HepG2 (cell line): ENCODE measurements at regions not wholly inside any gene's neighbourhood (a gene's known extent, or its start where the extent isn't known, plus 50 kb on each side); places are given as distances from the start of the nearest gene placed in this dataset.

Experiments
- ATAC-seq: fragments of 200-7000 bp; cut with Tn5 transposase; 3 replicates; pipeline ENCODE4 v1.9.1; 2020; ENCODE audit warnings: mild to moderate bottlenecking, moderate library complexity
- BruUV-seq: library from RNA; stranded (reverse); fragments of 400-500 nt; replicated peaks from 2 replicates; lab custom pipeline; 2021; lab: Mats Ljungman, UMichigan
- CTCF ChIA-PET: fragments of 300-600 bp; formaldehyde crosslinking; extraction: SDS; loops from one replicate; lab custom pipeline; 2021; ENCODE audit warnings: low total read pairs, inconsistent platforms, low intra/inter-chr PET ratio; lab: Yijun Ruan, JAX
- POLR2A ChIA-PET: fragments of 350-600 bp; sonication (Branson Sonifier 250); formaldehyde crosslinking; loops from one replicate; lab custom pipeline; 2020; ENCODE audit warnings: antibody characterized with exemption, inconsistent platforms; lab: Yijun Ruan, JAX
- DNase-seq: peaks from one replicate; pipeline ENCODE4 v3.0.0-alpha.2; 2015; ENCODE audit warnings: low spot score
- FAIRE-seq: peaks from 3 replicates; lab custom pipeline; 2011; peaks lifted over from hg19 to GRCh38; lab: Jason Lieb, UNC
- H2AFZ ChIP-seq: one replicate; pipeline ENCODE4 v1.6.1; 2011; ENCODE audit warnings: low read length, inconsistent platforms
- H3K27ac ChIP-seq: fragments of 300-600 bp; 3 replicates; pipeline ENCODE4 v1.8.0; 2011; ENCODE audit warnings: mixed run types, mild to moderate bottlenecking, mixed read lengths, low read length, inconsistent platforms; ENCODE audit not compliant: insufficient read depth; ENCODE audit errors: extremely low read length
- H3K27me3 ChIP-seq, 2 experiments: fragments of 200-600 bp in 1 of 2; 2 replicates in 1 of 2; 3 replicates in 1 of 2; pipeline versions ENCODE4 v1.6.0 to v1.8.0; 2011; ENCODE audit warnings: low read length in 2 of 2, mild to moderate bottlenecking in 2 of 2, moderate library complexity in 2 of 2, inconsistent platforms in 1 of 2; ENCODE audit not compliant: insufficient read depth in 2 of 2, control insufficient read depth in 1 of 2
- H3K36me3 ChIP-seq, 2 experiments: fragments of 200-600 bp in 1 of 2; replicated peaks in 1 of 2; 2 replicates in 1 of 2; 3 replicates in 1 of 2; pipeline versions ENCODE4 v1.5.1 to v1.8.0; 2011; ENCODE audit warnings: low read length in 2 of 2, inconsistent platforms in 1 of 2; ENCODE audit not compliant: insufficient read depth in 2 of 2, control insufficient read depth in 1 of 2
- H3K4me1 ChIP-seq: 2 replicates; pipeline ENCODE4 v1.5.1; 2012; ENCODE audit warnings: low read length, inconsistent platforms; ENCODE audit not compliant: insufficient read depth
- H3K4me2 ChIP-seq: 2 replicates; pipeline ENCODE4 v1.6.0; 2011; ENCODE audit warnings: low read depth, low read length, inconsistent platforms
- H3K4me3 ChIP-seq, 3 experiments: fragments of 200-600 bp in 1 of 3; sonication (generic), shearing (Covaris generic) in 1 of 3; replicated peaks in 1 of 3; 2 replicates each; pipeline ENCODE4 v1.5.1; 2011 to 2016; ENCODE audit warnings: low read length in 3 of 3, inconsistent platforms in 2 of 3, low read depth in 2 of 3, mild to moderate bottlenecking in 2 of 3, control low read depth in 1 of 3, mixed read lengths in 1 of 3; ENCODE audit not compliant: insufficient read depth in 1 of 3
- H3K79me2 ChIP-seq: one replicate; pipeline ENCODE4 v1.6.1; 2011; ENCODE audit warnings: low read length, inconsistent platforms; ENCODE audit not compliant: insufficient read depth
- H3K9ac ChIP-seq: 2 replicates; pipeline ENCODE4 v1.6.0; 2011; ENCODE audit warnings: mild to moderate bottlenecking, low read depth, low read length, inconsistent platforms; ENCODE audit not compliant: insufficient read depth
- H3K9me3 ChIP-seq: 2 replicates; pipeline ENCODE4 v1.5.1; 2012; ENCODE audit warnings: mild to moderate bottlenecking, low read length
- H4K20me1 ChIP-seq: 2 replicates; pipeline ENCODE4 v1.6.0; 2011; ENCODE audit warnings: inconsistent platforms, mild to moderate bottlenecking, low read length, moderate library complexity; ENCODE audit not compliant: insufficient read depth
- HOXA7 ChIP-seq: sonication (generic); formaldehyde crosslinking; IDR thresholded peaks from 2 replicates; pipeline ENCODE4 v1.8.1; 2022; ENCODE audit warnings: mild to moderate bottlenecking, missing genetic modification reagents, moderate library complexity
- ISL2 ChIP-seq: sonication (generic); formaldehyde crosslinking; IDR thresholded peaks from 2 replicates; pipeline ENCODE4 v1.5.0; 2020; ENCODE audit warnings: missing genetic modification reagents
- PHF8 ChIP-seq: sonication (generic); formaldehyde crosslinking; IDR thresholded peaks from 2 replicates; pipeline ENCODE4 v1.5.0; 2020; ENCODE audit warnings: missing genetic modification reagents
- RXRB ChIP-seq: IDR thresholded peaks from 2 replicates; pipeline ENCODE4 v1.6.1; 2016; ENCODE audit warnings: borderline replicate concordance, missing genetic modification reagents, missing compliant biosample characterization
- SMAD1 ChIP-seq: sonication (generic); formaldehyde crosslinking; IDR thresholded peaks from 2 replicates; pipeline ENCODE4 v1.4.0; 2020; ENCODE audit warnings: missing genetic modification reagents, low read depth, mild to moderate bottlenecking, borderline replicate concordance
- SRY ChIP-seq: sonication (generic); formaldehyde crosslinking; IDR thresholded peaks from 2 replicates; pipeline ENCODE4 v1.8.0; 2022; ENCODE audit warnings: mild to moderate bottlenecking, missing genetic modification reagents
- TEAD2 ChIP-seq: sonication (generic); formaldehyde crosslinking; IDR thresholded peaks from 2 replicates; pipeline ENCODE4 v1.9.0; 2021; ENCODE audit warnings: missing genetic modification reagents
- WIZ ChIP-seq: sonication (generic); formaldehyde crosslinking; IDR thresholded peaks from 2 replicates; pipeline ENCODE4 v1.5.1; 2020; ENCODE audit warnings: mild to moderate bottlenecking, missing genetic modification reagents
- ZNF232 ChIP-seq: sonication (generic); formaldehyde crosslinking; IDR thresholded peaks from 2 replicates; pipeline ENCODE4 v1.4.0; 2020; ENCODE audit warnings: missing genetic modification reagents, borderline replicate concordance
- ZNF263 ChIP-seq: sonication (generic); formaldehyde crosslinking; IDR thresholded peaks from 2 replicates; pipeline ENCODE4 v1.4.0; 2020; ENCODE audit warnings: missing genetic modification reagents
- ZNF331 ChIP-seq: sonication (generic); formaldehyde crosslinking; IDR thresholded peaks from 2 replicates; pipeline ENCODE4 v1.4.0; 2020; ENCODE audit warnings: missing genetic modification reagents
- ZNF605 ChIP-seq: sonication (generic); formaldehyde crosslinking; IDR thresholded peaks from 2 replicates; pipeline ENCODE4 v1.8.0; 2022; ENCODE audit warnings: mild to moderate bottlenecking, missing genetic modification reagents
- ZSCAN9 ChIP-seq: IDR thresholded peaks from 2 replicates; pipeline ENCODE4 v1.6.1; 2016; ENCODE audit warnings: borderline replicate concordance
- WGBS: methylation state at CpG from one replicate; pipeline ENCODE4 v1.1.6; 2017; ENCODE audit warnings: low lambda C conversion rate; 5-methylcytosine and 5-hydroxymethylcytosine counted together
- in situ Hi-C: cut with HindIII; loops from 2 replicates; pipeline ENCODE4 v1.10.0; 2017; ENCODE audit warnings: low pct_unique_long_range_greater_than_20kb; ENCODE audit not compliant: extremely low pct_ligation_motif_present
- intact Hi-C: fragments of 100-400 bp; cut with micrococcal nuclease; formaldehyde crosslinking; loops from one replicate; pipeline ENCODE4 v1.10.0; 2022; ENCODE audit not compliant: unreplicated experiment
- TF ChIP-seq, protein P1 (sequence below): conservative IDR thresholded peaks from 2 replicates; pipeline ENCODE4 v1.6.1; 2018; ENCODE audit warnings: missing genetic modification reagents

DNA sequence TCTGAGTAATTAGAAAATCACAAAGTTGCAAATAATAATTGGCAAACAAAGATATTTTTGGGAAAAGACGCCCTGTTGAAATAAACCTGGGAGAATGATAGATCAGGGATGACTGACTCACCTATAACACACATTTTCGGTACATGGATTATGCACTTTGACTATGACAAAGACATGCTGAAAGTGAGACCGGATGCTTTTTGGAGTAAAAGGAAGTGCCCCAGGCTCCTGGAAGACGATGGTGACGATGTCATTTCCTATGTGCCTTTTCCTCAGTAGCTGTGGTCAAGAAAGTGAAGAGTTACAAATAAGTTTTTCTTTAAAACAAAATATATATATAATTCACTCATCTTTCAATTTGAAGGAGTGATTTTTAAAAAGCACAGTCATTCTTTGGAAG, 158.7 kb downstream of the SIPA1L2 start:
- H3K27ac ChIP-seq = no peak overlapping the region
- WGBS = 11% methylated on average over 5 of the region's 5 CpGs

DNA sequence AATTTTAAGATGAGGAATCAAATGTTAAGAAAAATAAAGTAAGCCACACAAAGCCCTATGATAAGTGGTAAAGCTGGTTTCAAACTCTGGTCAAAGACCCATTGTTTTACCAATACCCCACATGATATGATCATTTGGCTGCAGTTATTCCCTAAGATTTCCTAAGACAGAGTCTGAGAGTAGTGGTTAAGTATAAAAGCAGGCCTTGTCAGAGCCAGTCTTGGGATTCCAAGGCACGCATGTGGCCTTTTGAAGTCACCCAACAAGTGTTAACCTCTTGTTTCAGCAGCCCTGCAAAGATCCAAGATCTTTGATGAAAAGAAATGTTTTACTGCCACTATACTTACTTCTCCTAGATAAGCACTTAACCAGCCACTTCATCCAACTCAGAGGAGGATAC, 159.2 kb downstream of the SIPA1L2 start:
- H4K20me1 ChIP-seq = no peaks in the 10 kb centered on the region
- no peak overlapping the region for H3K9ac ChIP-seq
- no peaks in the 10 kb centered on the region for H3K79me2 ChIP-seq
- 0% methylated on average over 1 of the region's 1 CpG for WGBS
- BruUV-seq = no TSS peak
- FAIRE-seq (no peak), DNase-seq (no peak), ATAC-seq (no peak)
- no peak overlapping the region for H3K27ac ChIP-seq
- no peak overlapping the region for H3K4me3 ChIP-seq
- intact Hi-C loops = no loop called here
- TF ChIP-seq ZNF605 (CRISPR knock-in tag) (no peak), TEAD2 (CRISPR knock-in tag) (no peak), ZNF263 (CRISPR knock-in tag) (no peak), PHF8 (CRISPR knock-in tag) (no peak), HOXA7 (CRISPR knock-in tag) (no peak)
- no peaks in the 10 kb centered on the region for H3K27me3 ChIP-seq
- ChIA-PET CTCF (no interaction called here), POLR2A (no interaction called here)
- H2AFZ ChIP-seq = no peak overlapping the region
- H3K9me3 ChIP-seq = no peaks in the 10 kb centered on the region
- H3K36me3 ChIP-seq = no peaks in the 10 kb centered on the region
- in situ Hi-C loops = no loop called here
- no peak overlapping the region for H3K4me2 ChIP-seq
- H3K4me1 ChIP-seq = no peaks in the 10 kb centered on the region

More for the DNA sequence above, 158.7 kb downstream of the SIPA1L2 start:
- POLR2A ChIA-PET = no interaction called here
- Histone ChIP-seq H3K79me2 (no peaks in the 10 kb centered on the region), H3K4me3 (no peak overlapping the region), H2AFZ (no peak overlapping the region), H3K9ac (no peak overlapping the region), H3K4me1 (no peaks in the 10 kb centered on the region), H4K20me1 (no peaks in the 10 kb centered on the region), H3K4me2 (no peak overlapping the region), H3K36me3 (no peaks in the 10 kb centered on the region), H3K9me3 (no peaks in the 10 kb centered on the region), H3K27me3 (no peaks in the 10 kb centered on the region)
- in situ Hi-C loops = no loop called here
- intact Hi-C loops = no loop called here
- no TSS peak for BruUV-seq
- CTCF ChIA-PET = no interaction called here
- DNase-seq (no peak), ATAC-seq (no peak), FAIRE-seq (no peak)
- TF ChIP-seq ZNF331 (CRISPR knock-in tag) = no peak
- TF ChIP-seq ZNF232 (CRISPR knock-in tag) = no peak
- TF ChIP-seq SMAD1 = no peak
- TF ChIP-seq, protein P1, sequence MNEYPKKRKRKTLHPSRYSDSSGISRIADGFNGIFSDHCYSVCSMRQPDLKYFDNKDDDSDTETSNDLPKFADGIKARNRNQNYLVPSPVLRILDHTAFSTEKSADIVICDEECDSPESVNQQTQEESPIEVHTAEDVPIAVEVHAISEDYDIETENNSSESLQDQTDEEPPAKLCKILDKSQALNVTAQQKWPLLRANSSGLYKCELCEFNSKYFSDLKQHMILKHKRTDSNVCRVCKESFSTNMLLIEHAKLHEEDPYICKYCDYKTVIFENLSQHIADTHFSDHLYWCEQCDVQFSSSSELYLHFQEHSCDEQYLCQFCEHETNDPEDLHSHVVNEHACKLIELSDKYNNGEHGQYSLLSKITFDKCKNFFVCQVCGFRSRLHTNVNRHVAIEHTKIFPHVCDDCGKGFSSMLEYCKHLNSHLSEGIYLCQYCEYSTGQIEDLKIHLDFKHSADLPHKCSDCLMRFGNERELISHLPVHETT (CRISPR knock-in tag) = no peak
- TF ChIP-seq ISL2 (CRISPR knock-in tag) = no peak
- TF ChIP-seq RXRB (CRISPR knock-in tag) = no peak
- TF ChIP-seq ZSCAN9 = no peak
- TF ChIP-seq SRY (CRISPR knock-in tag) = no peak
- TF ChIP-seq WIZ (CRISPR knock-in tag) = no peak
